H1 (cell line): ENCODE measurements at regions not wholly inside any gene's neighbourhood (a gene's known extent, or its start where the extent isn't known, plus 50 kb on each side); places are given as distances from the start of the nearest gene placed in this dataset.

Experiments
- ASH2L ChIP-seq: fragments of 200-600, 300-600 bp; sonication (generic); IDR thresholded peaks from one replicate; pipeline ENCODE4 v1.7.1; 2017; ENCODE audit warnings: low read length
- CHD1 ChIP-seq: IDR thresholded peaks from 2 replicates; pipeline ENCODE4 v1.6.1; 2012; ENCODE audit warnings: low read depth, low read length, improper control_type of control experiment
- CTCF ChIP-seq, 3 experiments: IDR thresholded peaks; 1 replicate in 2 of 3; 2 replicates in 1 of 3; pipeline versions ENCODE4 v1.5.1 to v1.6.1; 2011; ENCODE audit warnings: low read length in 3 of 3, mild to moderate bottlenecking in 3 of 3, inconsistent platforms in 2 of 3, low read depth in 1 of 3, moderate library complexity in 1 of 3; ENCODE audit not compliant: insufficient read depth in 1 of 3; ENCODE audit errors: control extremely low read depth in 1 of 3
- EP300 ChIP-seq, 2 experiments: IDR thresholded peaks; 1 replicate in 1 of 2; 2 replicates in 1 of 2; pipeline ENCODE4 v1.6.1; 2011 to 2012; ENCODE audit warnings: low read depth in 2 of 2, low read length in 2 of 2, mild to moderate bottlenecking in 2 of 2, borderline replicate concordance in 1 of 2, inconsistent platforms in 1 of 2, moderate library complexity in 1 of 2
- EZH2 ChIP-seq: fragments of 200-600 bp; sonication (generic); IDR thresholded peaks from 2 replicates; pipeline ENCODE4 v1.7.1; 2012; ENCODE audit warnings: low read depth, mild to moderate bottlenecking, moderate library complexity, low read length, inconsistent platforms; ENCODE audit not compliant: severe bottlenecking
- KDM1A ChIP-seq: fragments of 200-600, 300-600 bp; sonication (generic); IDR thresholded peaks from 2 replicates; pipeline ENCODE4 v1.7.1; 2016; ENCODE audit warnings: mild to moderate bottlenecking, low read length, borderline replicate concordance
- POLR2A ChIP-seq, 2 experiments: IDR thresholded peaks; 1 replicate in 1 of 2; 2 replicates in 1 of 2; pipeline ENCODE4 v1.6.1; 2011; ENCODE audit warnings: low read depth in 2 of 2, low read length in 2 of 2, mild to moderate bottlenecking in 2 of 2; ENCODE audit errors: control extremely low read depth in 1 of 2

GRCh38 chr14:39682582-39682981 lies 250.3 kb upstream of the FBXO33 start:
- no peak for TF ChIP-seq EP300 (IDR thresholded peaks at IDR 0.05; ENCODE audit: borderline replicate concordance in 1 of 2, low read depth in 2 of 2, low read length in 2 of 2)
- no peak for TF ChIP-seq POLR2A (IDR thresholded peaks at IDR 0.05; ENCODE audit: control extremely low read depth in 1 of 2, low read depth in 2 of 2, low read length in 2 of 2)
- no peak for TF ChIP-seq KDM1A
- TF ChIP-seq EZH2: no peak
- no peak for TF ChIP-seq ASH2L
- no peak for TF ChIP-seq CHD1
- no peak for TF ChIP-seq CTCF (IDR thresholded peaks at IDR 0.05; ENCODE audit: control extremely low read depth in 1 of 3, insufficient read depth in 1 of 3, low read depth in 1 of 3, low read length in 3 of 3)
